NCI-H1417 (cell line): ENCODE measurements at regions not wholly inside any gene's neighbourhood (a gene's known extent, or its start where the extent isn't known, plus 50 kb on each side); places are given as distances from the start of the nearest gene placed in this dataset.
"Not testable (repeated sequence)": the region's sequence is repeated elsewhere in the genome, so short reads cannot be mapped to it uniquely, and the experiment has no call there.

Experiments
- DNase-seq, 3 experiments: peaks; one replicate each; lab custom pipeline; 2025; lab: John Stamatoyannopoulos, UW

- peak in 1 of 3 experiments; percentile 15 for DNase-seq
Observed at GRCh38 chr4:135050086-135050717, 848.6 kb upstream of the PABPC4L start.

DNA sequence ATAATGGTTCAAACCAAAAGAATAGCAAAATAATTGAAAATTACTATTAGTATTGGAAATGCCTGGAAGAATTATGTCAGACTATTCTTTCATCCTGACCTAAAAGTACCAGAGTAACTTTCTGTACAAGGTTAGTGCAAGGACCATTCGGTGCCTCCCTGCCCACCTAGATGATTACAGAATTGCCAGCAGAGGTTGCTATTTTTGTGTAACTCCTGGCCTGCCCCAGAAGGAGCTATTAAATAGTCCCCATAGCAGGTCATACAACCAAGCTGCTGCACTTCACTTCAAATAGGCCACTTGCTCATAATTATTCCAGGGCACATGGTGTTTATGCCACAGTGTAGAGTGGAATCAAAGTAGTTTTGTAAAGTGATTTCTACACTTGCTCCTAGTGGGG, 831.1 kb upstream of the PABPC4L start:
- peak in 2 of 3 experiments; percentile 19 to 58 for DNase-seq

DNA sequence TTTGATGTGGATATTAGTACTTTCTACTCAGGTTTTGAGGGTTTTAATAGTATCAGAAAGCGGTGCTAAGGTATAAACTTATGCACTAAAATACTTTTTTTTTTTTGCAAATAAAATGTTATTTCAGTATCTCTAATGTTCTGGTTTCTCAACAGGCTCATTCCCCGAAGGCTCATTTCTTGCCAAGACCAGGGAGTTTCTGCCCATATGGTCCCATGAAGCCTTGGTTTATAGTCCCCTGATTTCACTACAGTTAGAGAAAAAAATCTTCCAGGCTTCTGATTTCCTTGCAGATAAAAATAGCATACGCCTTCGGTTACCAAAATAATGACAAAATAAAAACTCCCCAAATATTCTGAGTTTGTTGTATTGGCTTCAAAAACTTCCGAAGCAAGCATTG, 814.2 kb upstream of the PABPC4L start:
- no peak for DNase-seq

GRCh38 chr4:135007400-135007799, 805.8 kb upstream of the PABPC4L start:
- no peak for DNase-seq

DNA sequence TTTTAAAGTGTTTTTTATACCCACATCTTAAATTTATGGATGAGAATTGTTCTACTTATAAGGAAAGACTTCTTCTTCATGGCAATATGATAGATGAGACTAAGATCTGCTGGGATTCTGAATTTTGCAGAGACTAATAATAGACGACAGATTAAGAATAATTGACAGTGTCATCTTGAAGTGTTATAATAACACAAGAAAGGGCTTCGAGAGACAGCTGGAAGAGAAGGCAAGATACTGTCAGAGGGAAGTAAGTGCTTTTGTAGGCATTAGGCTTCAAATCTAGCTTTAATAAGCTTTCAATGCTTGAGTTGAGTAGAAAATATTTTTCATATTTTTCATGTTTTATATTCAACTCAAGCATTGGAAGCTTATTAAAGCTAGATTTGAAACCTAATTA, 797.6 kb upstream of the PABPC4L start:
- no peak for DNase-seq

- DNase-seq, result no peak
Observed at GRCh38 chr4:134961963-134962362, 760.4 kb upstream of the PABPC4L start.

DNA sequence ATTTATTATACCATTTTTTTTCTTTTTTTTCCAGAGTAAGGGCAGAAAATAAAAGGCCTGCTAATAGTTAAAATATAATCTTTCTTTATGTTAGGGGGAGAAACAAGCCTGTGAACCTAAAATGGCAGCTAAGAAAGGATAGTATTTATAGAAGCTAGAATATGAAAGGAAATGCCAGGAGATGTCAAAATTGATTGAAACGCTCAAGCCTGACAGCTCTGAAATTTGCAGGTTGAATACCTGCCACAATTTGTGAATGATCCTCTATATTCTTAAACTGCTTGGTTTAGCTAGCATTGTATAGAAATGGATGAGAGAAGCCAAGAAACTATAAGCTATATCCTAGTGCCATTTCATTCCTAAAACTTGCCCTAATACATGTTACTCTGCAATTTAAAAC, 757.3 kb upstream of the PABPC4L start:
- no peak for DNase-seq

GRCh38 chr4:134955059-134955458, 753.5 kb upstream of the PABPC4L start:
- DNase-seq, result no peak

DNA sequence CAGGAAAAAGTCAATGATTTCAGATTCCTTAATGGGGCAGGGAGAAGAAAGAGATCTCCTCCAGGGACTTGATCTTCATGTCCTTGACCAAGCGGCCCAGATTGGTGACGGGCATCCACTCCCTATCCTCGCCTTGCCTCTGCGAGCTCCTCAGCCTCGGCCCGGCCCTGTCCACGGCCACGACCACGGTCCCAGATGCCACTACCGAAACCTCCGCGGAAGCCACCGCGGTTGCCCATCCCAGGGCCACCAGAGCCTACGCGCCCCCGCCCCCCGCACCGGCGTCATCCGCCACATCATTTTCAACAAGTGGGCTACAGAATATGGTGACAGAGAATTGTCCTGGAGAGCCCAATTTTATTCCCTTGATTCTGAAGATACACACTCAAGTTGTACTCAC, 751.2 kb upstream of the PABPC4L start:
- no peak for DNase-seq

DNA sequence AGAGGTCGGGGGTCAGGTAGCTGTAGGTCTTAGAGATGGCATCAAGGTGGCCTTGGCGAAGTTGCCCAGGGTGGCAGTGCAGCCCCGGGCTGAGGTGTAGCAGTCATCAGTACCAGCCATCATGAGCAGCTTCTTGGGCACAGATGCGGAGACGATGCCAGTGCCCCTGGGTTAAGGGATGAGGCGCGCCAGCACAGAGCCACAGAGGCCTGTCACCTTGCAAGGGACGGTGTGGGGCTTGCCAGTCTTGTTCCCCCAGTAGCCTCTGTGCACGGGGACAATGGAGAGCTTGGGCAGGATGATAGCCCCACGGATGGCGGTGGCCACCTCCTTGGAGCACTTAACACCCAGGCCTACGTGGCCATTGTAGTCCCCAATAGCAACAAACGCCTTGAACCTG, 750.7 kb upstream of the PABPC4L start:
- DNase-seq, result no peak

DNA sequence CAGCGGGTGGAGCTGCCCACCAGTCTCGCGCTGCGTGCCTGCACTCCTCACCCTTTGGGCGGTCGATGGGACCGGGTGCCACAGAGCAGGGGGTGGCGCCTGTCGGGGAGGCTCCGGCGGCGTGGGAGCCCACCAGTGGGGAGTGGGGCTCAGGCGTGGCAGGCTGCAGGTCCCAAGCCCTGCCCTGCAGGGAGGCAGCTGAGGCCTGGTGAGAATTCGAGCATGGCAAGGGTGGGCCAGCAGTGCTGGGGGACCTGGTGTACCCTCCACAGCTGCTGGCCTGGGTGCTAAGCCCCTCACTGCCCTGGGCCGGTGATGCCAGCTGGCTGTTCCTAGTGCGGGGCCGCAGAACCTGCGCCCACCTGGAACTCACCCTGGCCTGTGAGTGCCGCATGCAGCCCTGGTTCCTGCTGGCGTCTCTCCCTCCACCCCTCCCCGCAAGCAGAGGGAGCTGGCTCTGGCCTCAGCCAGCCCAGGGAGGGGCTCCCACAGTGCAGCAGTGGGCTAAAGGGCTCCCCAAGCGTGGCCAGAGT, 746.6 kb upstream of the PABPC4L start:
- no peak for DNase-seq

- DNase-seq, result no peak
Observed at GRCh38 chr4:134944115-134944514, 742.5 kb upstream of the PABPC4L start.

- DNase-seq, result no peak
Observed at GRCh38 chr4:134936014-134936413, 734.4 kb upstream of the PABPC4L start.

DNA sequence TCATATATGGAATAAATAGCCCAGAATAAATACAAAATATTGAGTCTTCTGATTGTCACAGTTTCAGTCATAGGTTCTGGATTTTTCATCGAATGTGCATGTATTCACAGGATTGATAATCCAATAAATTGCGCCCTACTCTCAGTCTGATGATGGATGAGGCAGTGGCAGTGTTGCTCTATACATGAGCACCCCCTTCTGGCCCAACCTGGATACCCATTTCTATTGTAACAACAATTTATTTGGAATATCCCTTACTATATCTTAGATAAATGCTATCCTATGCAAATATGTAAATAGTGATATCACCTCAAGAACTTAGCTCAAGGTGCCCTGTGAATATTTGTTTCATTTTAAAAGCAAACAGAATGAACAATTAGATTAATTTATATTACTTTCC, 733.7 kb upstream of the PABPC4L start:
- peak in 1 of 3 experiments; percentile 23 for DNase-seq

DNA sequence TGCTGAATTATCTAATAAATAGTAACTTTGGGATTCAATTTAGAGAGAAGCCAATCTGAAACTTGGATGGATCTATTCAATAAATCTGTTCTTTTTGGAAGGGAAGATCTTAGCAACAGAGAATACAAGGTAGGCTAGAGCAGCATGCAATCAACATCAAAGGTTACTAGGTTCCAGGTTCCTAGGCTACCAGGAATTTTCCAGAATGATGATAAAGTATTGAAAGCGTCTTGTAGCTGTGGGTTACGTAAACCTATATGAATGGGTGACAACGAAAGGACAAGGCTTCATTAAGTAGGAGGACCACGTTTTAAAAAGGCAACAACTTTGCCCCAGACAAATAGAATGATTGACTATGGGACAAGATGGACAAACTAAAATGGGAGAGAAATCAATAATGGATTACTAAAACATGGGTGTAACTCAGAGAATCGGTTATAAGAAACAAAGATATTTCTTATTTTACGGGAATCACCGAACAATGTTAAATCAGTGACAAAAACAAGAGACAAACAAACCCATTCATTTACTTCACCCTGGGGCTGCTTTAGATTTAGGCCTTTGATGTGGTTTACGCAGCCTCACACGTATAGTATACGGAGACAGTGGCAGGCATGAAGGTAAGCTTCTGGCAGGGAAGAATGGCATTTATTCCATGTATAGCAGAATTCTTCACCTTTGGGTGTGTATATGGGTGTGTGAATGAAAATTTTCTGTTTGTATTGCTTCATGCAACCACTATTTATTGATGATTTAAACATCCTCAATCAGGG, 732.6 kb upstream of the PABPC4L start:
- DNase-seq, result no peak

- DNase-seq, result no peak
Observed at GRCh38 chr4:134915355-134915754, 713.8 kb upstream of the PABPC4L start.

DNA sequence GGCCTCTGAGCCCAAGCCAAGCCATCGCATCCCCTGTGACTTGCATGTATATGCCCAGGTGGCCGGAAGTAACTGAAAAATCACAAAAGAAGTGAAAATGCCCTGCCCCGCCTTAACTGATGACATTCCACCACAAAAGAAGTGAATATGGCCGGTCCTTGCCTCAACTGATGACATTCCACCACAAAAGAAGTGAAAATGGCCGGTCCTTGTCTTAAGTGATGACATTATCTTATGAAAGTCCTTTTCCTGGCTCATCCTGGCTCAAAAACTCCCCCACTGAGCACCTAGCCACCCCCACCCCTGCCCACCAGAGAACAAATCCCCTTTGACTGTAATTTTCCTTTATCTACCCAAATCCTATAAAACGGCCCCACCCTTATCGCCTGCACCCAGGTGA, 712.7 kb upstream of the PABPC4L start:
- DNase-seq, result not testable (repeated sequence)

GRCh38 chr4:134911941-134912340, 710.4 kb upstream of the PABPC4L start:
- DNase-seq, result no peak

DNA sequence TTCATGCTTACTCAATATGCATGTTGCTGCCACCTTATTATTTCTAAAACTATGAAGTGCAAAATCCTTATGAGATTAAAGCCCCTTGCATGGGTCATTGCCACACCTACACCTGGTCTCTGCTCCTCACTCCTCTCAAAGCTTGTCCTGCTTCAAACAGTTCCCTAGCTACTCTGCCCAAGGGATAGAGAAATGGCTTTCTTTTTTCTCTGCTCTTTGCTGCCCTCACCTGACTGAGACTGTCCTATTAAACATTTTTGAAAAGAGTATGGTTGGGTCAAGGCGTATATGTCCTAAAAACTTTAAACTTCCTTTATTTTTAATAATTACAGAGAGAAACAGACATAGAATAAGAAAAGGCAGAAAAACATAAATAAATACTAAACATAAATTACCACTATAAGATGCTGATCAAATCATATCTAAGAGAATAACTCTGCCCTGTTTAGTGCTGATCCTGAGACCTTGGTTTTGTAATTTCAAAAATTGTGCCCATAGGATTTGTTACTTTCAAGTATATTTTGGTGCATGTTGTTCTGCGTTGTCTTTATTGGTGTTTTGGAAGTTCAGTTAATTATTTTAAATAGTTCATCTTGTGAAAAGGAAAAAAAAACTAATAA, 704.9 kb upstream of the PABPC4L start:
- peak in 1 of 3 experiments; percentile 56 for DNase-seq

DNA sequence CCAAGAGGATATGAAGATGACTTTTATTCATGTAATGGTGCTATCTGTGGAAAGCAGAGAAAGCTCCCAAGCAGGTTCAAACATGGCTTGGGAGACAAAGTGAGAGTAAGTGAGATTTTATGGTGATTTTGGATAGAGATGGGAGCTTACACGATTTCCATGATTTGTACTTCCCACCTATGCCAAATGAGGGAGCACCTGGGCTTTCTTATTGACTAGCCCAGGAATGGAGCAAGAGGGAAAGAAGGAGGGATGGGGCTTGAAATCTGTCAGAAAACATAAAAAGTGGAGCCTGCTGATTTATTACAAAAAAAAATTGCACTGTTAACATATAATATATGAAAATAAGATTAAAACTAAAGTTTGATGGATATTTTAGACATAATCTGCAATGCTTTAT, 703.5 kb upstream of the PABPC4L start:
- no peak for DNase-seq

DNA sequence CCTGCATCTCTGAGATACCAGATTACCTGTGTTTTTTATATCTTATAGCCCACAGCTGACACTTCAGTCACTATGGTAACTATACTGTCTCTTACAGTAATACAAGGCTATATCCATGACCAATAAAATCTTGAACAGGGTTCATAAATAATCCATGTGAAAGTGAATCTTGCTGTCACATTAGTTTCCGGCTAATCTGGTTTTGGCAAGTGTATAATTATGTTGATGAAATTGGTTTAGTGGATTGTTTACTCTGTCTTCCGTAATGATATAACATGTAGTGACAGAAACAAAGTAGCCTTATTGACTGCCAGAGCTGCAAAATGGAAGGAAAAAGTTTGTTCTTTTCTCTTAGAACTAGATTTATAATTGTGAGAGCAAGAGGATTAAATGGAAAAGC, 686.6 kb upstream of the PABPC4L start:
- DNase-seq, result peak in 2 of 3 experiments; percentile 56 to 92

DNA sequence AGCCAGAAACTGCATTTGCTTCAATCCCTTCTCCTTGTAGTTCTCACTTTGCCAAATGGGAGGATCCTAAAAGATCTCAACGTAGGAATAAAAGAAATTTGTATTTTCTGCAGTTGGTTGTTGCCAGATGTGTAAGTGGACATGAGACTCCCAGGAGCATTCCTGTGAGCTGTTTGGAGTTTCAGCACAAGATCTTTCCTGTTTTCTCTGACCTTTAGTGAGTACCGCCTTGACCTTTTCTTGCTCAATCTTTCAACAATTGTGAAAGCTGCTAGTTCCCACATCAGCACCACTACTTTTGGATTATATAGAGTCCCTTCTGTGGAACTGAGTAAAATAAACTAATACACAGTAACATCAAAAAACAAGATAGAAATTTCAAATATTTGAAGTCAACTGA, 683.8 kb upstream of the PABPC4L start:
- no peak for DNase-seq

DNA sequence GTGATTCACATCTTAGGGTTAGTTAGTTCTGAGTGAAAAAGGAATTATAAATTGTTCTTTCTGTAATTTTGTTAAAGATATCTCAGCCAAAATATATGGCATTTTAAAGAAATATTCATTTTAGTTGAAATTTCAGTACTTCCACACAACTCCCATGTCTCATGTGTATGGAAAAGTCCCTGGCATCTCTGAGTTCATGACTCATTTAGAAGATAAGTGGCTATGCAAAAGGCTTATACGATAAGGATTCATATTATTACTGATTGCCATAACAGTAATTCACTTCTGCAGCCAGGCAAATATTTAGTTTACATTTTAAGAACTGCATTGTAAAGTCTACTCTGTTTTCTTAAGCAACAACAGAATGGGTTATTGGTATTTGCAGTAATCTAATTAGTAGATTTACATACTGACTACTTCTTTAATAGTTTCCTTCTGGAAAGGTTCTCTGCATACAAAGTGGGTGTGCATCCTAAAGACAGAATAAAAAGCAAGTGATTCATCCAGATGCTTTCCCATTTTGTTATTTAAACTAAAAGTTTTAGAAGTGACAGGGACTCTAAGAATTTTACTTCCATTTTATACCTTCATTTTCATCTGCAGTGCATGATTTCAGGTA, 682.4 kb upstream of the PABPC4L start:
- DNase-seq, result no peak
